SHP77 treated with DMSO at 0.1 percent for 48 hours (cell line): ENCODE measurements at regions not wholly inside any gene's neighbourhood (a gene's known extent, or its start where the extent isn't known, plus 50 kb on each side); places are given as distances from the start of the nearest gene placed in this dataset.

Source experiments
- DNase-seq: peaks from one replicate; lab custom pipeline; 2025; lab: John Stamatoyannopoulos, UW

DNA sequence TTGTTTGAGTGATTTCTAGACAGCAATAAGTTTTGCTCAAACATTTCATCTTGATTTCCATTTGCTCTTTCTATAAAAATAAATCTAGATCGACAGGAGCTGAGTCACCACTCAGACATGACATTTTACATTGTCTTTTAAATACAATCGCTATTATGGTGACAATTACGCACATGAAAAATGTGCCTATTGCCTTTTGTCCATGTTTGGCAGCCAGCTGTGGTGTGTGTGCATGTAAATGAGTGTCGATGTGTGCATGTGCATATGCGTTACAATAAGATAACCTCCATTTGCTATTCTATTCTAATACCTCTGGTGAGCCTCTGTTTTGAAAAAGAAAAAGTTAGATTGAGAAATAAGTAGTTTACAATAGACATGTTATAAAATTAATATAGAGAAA, 89.7 kb upstream of the GRM7 start:
- no peak for DNase-seq

DNA sequence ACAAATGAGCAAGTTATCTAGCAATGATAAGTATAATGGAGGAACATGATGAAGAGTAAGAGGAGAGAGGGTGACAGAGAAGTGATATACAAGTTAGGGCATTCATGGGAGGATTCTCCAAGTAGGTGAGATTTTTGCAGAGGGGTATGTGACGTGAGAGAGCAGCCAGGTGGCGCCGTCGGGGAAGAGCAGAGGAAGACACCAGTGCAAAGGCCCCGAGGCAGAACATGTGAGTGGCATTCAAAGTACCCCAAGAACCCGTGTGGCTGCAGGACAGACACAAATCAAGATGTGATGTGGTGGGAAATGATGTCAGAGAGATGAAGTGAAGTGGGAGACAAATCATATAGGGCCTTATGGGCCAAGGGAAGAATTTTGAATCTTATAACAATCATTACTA, 81.8 kb upstream of the GRM7 start:
- no peak for DNase-seq

DNA sequence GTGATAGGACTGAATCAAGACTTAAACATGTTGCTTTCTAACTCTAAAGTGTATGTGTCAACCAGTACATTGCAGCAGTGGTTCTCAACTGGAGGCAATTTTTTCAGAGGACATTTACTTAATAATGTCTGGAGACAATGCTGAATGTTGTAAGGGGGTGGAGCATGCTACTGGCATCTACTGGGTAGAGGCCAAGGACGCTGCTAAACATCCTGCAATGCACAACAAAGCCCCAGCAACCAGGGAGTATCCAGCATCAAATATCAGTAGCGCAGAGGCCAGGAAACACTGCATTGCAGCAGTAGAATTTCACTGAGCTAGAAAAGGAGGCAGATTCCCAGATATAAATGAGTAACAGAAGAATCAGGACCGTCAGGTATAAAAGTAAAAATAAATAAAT, 79.8 kb upstream of the GRM7 start:
- no peak for DNase-seq

GRCh38 chr3:6785726-6786125, 75.2 kb upstream of the GRM7 start:
- no peak for DNase-seq

DNA sequence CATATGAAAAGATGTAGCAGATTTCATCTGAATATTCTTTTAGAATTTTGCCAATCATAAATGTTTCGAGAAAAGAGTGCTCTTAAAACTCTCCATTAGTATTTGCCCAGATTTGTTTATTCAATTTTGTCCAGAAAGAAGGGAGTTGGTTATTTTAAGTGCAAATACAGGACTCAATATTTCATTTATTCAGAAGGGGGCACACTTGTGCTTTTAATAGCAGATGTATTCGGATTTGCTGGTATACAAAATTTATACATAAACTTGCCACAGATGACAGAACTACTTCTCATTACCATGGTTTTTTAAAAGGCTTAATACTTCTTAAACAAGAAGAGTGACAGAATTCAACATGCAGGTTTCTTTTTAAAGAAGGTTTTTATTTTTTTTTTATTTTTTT, 69.8 kb upstream of the GRM7 start:
- DNase-seq: no peak

DNA sequence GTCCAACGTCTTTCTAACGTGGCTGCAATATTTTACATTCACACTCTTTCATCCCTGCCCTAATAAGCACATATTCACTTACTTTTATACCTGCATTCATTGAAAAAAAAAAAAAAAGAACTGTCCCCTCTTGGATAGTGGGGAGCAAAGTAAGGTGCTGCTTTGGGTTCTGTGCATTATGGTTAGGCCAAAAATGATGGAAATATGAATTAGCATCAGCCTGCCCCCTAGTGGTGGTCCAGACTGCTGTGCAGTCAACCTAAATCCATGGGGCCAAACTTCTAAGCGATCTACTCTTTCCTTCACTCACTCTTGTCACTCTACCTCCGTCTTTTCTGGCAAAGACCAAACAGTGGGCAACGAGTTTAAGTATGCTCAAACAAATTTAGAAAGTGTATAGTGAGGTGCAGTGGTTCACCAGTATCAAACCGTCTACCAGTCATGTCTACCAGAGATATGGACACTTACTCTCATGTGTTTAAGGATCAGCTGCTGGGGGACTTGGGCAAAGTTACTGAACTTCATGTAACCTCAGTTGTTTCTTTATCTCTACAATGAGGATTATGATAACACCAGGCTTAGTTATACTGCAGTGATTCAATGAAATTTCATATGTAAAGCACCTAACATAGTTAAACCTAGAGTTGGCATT, 61.5 kb upstream of the GRM7 start:
- peak; percentile 8 for DNase-seq

DNA sequence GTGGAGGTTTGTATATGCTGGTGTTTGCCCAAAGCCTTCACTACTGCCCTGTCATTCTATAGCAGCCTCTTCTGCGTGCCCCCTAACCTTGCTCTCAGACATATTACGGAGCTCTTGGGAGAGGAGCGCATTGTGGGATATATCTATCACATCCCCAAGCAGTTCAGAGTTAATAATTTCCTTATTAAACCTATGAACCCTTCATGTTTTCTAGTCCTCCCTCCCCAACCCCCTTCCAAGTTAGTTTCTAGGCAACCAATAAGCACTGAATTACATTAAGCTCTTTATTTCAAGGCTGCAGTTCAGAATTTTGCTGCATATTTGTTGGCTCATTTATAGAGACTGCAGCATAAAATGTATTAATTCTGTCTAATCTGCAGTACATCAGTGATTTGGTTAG, 57.3 kb upstream of the GRM7 start:
- no peak for DNase-seq

DNA sequence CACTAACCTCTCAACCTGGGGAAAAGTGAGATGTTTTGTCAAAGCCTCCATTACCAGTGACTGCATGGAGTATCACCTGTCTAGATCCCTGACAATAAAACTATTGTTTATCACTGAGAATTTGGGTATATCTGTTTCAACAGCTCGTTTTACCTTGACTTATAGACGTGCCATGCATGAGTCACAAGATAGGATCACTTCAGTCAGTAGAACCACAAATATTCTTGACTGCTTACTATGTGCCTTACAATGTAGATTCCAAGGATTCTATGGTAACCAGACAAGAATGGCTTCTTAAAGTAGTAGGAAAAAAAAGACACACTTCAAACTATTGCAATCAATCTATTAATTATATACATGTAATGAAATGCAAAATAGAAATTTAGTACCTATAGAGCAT, 55.7 kb upstream of the GRM7 start:
- no peak for DNase-seq

- no peak for DNase-seq
Measured at GRCh38 chr3:6806991-6807390, 53.9 kb upstream of the GRM7 start.

- DNase-seq: no peak
Measured at GRCh38 chr3:6807967-6808588, 52.8 kb upstream of the GRM7 start.

GRCh38 chr3:6809349-6809748, 51.6 kb upstream of the GRM7 start:
- no peak for DNase-seq
